Activated naive CD8-positive, alpha-beta T cell treated with anti-CD3 and anti-CD28 coated beads for 36 hours (primary cell): ENCODE measurements at regions not wholly inside any gene's neighbourhood (a gene's known extent, or its start where the extent isn't known, plus 50 kb on each side); places are given as distances from the start of the nearest gene placed in this dataset.

ENCODE experiments used
- DNase-seq: peaks from one replicate; pipeline ENCODE4 v3.0.0; 2021
- H3K27ac Mint-ChIP-seq: one replicate; pipeline ENCODE4 v1.8.0; 2022; ENCODE audit warnings: mild to moderate bottlenecking, moderate library complexity, mixed read lengths
- H3K27me3 Mint-ChIP-seq: one replicate; pipeline ENCODE4 v1.8.0; 2022; ENCODE audit warnings: mild to moderate bottlenecking, mixed read lengths
- H3K36me3 Mint-ChIP-seq: one replicate; pipeline ENCODE4 v1.8.0; 2021; ENCODE audit warnings: mild to moderate bottlenecking, mixed read lengths
- H3K4me1 Mint-ChIP-seq: one replicate; pipeline ENCODE4 v1.8.0; 2021; ENCODE audit warnings: mixed read lengths
- H3K4me3 Mint-ChIP-seq: one replicate; pipeline ENCODE4 v1.8.0; 2022; ENCODE audit warnings: mild to moderate bottlenecking, moderate library complexity, mixed read lengths
- H3K9me3 Mint-ChIP-seq: one replicate; pipeline ENCODE4 v1.8.0; 2022; ENCODE audit warnings: mixed read lengths

GRCh38 chr10:111970111-111970510 is 213.5 kb downstream of the GPAM start:
- Mint-ChIP-seq H3K4me1 (no peaks in the 10 kb centered on the region), H3K4me3 (no peak overlapping the region), H3K27me3 (no peaks in the 10 kb centered on the region), H3K27ac (no peak overlapping the region), H3K36me3 (no peaks in the 10 kb centered on the region), H3K9me3 (no peaks in the 10 kb centered on the region)
- no peak for DNase-seq

DNA sequence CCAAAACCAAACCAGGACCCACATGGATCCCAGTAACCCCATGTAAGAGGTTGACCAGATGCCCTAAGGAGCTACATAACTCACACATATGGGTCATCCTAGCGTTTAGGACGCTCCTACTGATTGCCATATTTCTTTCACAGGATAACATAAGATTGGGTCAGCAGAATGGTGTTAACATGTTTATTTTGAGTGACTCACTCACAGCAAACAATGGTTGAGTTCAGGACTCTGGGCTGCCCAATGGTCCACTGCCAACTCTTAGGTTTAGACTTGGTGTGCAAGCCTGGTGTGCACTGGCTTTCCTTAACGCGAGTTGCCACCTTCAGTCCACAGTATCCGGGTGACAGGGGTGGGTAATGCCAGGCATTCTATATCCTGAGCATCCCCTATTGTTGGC is 211.5 kb downstream of the GPAM start:
- Mint-ChIP-seq H3K27ac (no peak overlapping the region), H3K36me3 (no peaks in the 10 kb centered on the region), H3K27me3 (no peaks in the 10 kb centered on the region), H3K9me3 (no peaks in the 10 kb centered on the region), H3K4me3 (no peak overlapping the region), H3K4me1 (no peaks in the 10 kb centered on the region)
- no peak for DNase-seq

GRCh38 chr10:111973306-111973705 is 210.3 kb downstream of the GPAM start:
- Mint-ChIP-seq H3K4me1 (no peaks in the 10 kb centered on the region), H3K27me3 (no peaks in the 10 kb centered on the region), H3K9me3 (no peaks in the 10 kb centered on the region)

DNA sequence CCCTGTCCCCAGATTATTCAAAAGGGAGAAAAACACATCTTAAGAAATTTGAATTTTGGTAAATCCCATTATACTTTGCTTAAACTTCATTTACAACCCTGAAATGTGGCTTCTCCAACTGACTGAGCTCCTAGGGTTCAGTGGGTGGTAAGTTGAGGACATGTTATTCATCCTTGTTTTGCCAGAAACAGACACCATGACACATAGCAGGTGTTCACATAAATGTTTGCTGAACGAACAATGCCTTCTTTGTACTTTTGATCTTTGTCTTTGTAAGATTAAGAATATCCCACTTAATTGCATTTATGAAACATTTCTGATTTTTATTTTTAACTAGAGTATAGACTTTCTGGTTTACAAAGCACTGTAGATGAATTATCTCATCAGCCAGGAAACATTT is 209.7 kb downstream of the GPAM start:
- DNase-seq: no peak
- Mint-ChIP-seq H3K4me3 (no peak overlapping the region), H3K4me1 (no peaks in the 10 kb centered on the region), H3K27ac (no peak overlapping the region), H3K9me3 (no peaks in the 10 kb centered on the region), H3K27me3 (no peaks in the 10 kb centered on the region), H3K36me3 (no peaks in the 10 kb centered on the region)

More at GRCh38 chr10:111973306-111973705, 210.3 kb downstream of the GPAM start:
- Mint-ChIP-seq H3K4me3 (no peak overlapping the region), H3K27ac (no peak overlapping the region), H3K36me3 (no peaks in the 10 kb centered on the region)
- DNase-seq: no peak

DNA sequence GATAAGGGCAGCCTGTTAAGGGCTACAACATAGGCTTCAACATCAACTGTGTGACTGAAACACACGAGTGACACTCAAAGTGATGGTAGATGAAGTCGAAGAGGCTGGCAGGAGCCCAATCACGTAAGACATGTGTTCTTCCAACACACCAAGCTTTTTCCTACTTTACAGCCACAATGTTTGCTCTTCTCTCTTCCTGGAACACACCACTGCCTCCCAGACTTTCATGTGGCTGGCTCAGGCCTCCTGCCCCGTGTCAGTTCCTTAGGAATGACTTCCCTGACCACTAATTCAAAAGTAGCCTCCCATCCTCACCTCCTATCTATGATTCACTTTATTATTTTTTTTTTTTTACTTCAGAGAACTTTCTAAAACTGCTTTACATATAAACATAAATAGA is 209.2 kb downstream of the GPAM start:
- Mint-ChIP-seq H3K36me3 (no peaks in the 10 kb centered on the region), H3K4me3 (no peak overlapping the region), H3K9me3 (no peaks in the 10 kb centered on the region), H3K27ac (no peak overlapping the region), H3K4me1 (no peaks in the 10 kb centered on the region), H3K27me3 (no peaks in the 10 kb centered on the region)
- no peak for DNase-seq

GRCh38 chr10:111976557-111976956 is 207.0 kb downstream of the GPAM start:
- Mint-ChIP-seq H3K9me3 (no peaks in the 10 kb centered on the region), H3K36me3 (no peaks in the 10 kb centered on the region), H3K4me1 (no peaks in the 10 kb centered on the region), H3K27me3 (no peaks in the 10 kb centered on the region), H3K4me3 (no peak overlapping the region), H3K27ac (no peak overlapping the region)
- DNase-seq: no peak

DNA sequence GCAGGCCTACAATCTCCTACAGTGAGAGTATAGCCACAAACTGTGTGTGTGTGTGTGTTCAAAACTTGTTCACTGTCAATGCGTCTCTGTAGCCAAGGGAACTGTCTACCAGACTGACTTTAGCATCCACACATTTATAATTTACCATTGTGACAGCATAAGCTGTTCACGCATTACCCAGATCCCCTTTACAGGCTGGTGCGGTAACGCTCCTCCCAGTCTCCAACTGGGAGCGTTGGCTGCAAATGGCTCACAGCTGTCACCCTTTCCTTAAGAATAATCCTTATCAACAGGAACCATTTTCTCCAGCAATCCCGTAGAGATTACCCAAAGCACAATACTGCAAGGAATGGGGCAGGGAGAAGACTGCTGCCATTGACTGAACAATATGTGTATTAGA is 199.5 kb downstream of the GPAM start:
- no peak overlapping the region for H3K27ac Mint-ChIP-seq
- no peak overlapping the region for H3K4me3 Mint-ChIP-seq
- no peak for DNase-seq
- H3K36me3 Mint-ChIP-seq: no peaks in the 10 kb centered on the region
- no peaks in the 10 kb centered on the region for H3K9me3 Mint-ChIP-seq
- peaks cover 6% of the 10 kb centered on the region for H3K27me3 Mint-ChIP-seq
- H3K4me1 Mint-ChIP-seq: no peaks in the 10 kb centered on the region

- Mint-ChIP-seq H3K4me1 (no peaks in the 10 kb centered on the region), H3K4me3 (no peak overlapping the region), H3K27ac (no peak overlapping the region), H3K27me3 (peaks cover 10% of the 10 kb centered on the region), H3K36me3 (no peaks in the 10 kb centered on the region), H3K9me3 (no peaks in the 10 kb centered on the region)
- DNase-seq: no peak
Observed at GRCh38 chr10:111986079-111986478, 197.5 kb downstream of the GPAM start.

- H3K4me3 Mint-ChIP-seq: no peak overlapping the region
- no peaks in the 10 kb centered on the region for H3K9me3 Mint-ChIP-seq
- H3K27me3 Mint-ChIP-seq: peaks cover 7% of the 10 kb centered on the region
- H3K36me3 Mint-ChIP-seq: no peaks in the 10 kb centered on the region
- H3K27ac Mint-ChIP-seq: no peak overlapping the region
- H3K4me1 Mint-ChIP-seq: no peaks in the 10 kb centered on the region
- DNase-seq: no peak
Observed at GRCh38 chr10:111988646-111989045, 194.9 kb downstream of the GPAM start.

DNA sequence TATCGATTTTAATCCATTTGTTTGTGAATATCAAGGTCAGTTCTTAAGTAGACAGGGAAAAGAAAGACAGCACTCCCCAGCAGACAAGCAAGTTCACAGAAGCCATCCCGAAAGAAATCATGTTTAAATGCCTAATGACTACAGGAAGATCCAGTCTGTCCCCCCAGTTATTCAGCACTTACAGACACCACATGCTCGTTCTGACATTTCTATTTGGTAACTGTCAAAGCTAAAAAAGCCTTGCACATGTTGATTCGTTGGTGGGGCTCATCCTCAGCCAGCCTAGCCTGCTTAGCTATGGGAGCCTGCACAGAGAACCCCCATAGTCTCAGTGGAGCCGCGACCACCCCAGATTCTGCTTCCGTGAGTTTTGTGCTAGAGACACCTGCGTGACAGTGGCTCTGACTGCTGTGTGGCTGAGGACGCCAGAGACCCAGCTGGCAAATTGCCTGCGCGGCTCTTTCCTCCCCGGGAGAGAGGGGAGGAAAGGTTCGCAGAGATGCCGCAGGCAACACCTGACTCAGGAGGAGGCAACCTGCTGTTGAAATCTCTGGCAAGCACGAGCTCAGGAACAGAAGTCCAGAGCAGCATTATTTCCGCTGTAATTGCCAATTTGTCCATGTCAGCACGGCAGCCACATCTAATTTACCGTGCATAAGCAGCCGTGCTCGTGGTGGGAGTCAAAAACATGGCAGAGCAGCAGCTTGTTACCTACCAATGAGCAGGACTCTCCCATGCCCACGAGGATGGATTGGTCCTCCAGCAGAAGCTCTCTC is 194.2 kb downstream of the GPAM start:
- peaks cover 7% of the 10 kb centered on the region for H3K27me3 Mint-ChIP-seq

GRCh38 chr10:111990734-111991133 is 192.8 kb downstream of the GPAM start:
- no peak overlapping the region for H3K4me3 Mint-ChIP-seq
- H3K4me1 Mint-ChIP-seq: no peaks in the 10 kb centered on the region
- no peaks in the 10 kb centered on the region for H3K36me3 Mint-ChIP-seq

More for the DNA sequence above, 194.2 kb downstream of the GPAM start:
- no peak overlapping the region for H3K4me3 Mint-ChIP-seq
- H3K36me3 Mint-ChIP-seq: no peaks in the 10 kb centered on the region
- no peaks in the 10 kb centered on the region for H3K4me1 Mint-ChIP-seq
- no peak for DNase-seq
- H3K27ac Mint-ChIP-seq: no peak overlapping the region
- H3K9me3 Mint-ChIP-seq: no peaks in the 10 kb centered on the region

DNA sequence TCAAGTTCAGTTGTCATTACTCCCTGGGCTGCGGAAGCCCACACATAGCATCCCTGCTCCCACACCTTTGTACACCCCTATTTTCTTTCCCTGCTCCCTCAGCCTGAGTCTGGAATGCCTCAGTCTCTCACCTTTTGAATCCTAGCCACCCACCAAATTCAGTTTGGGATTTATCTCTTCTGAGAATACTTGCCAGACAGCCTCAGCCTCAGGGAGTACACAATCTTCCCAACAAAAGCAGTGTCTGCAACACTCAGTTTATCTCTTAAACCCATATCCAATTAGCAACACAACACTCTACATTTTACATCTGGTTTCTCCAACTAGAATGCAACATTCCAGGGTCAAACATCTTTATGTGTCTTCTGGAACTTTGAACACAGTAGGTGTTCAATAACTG is 190.2 kb downstream of the GPAM start:
- Mint-ChIP-seq H3K4me3 (no peak overlapping the region), H3K27ac (no peak overlapping the region), H3K27me3 (peaks cover 7% of the 10 kb centered on the region), H3K36me3 (no peaks in the 10 kb centered on the region), H3K9me3 (no peaks in the 10 kb centered on the region), H3K4me1 (no peaks in the 10 kb centered on the region)
- no peak for DNase-seq

More at GRCh38 chr10:111990734-111991133, 192.8 kb downstream of the GPAM start:
- Mint-ChIP-seq H3K27me3 (peaks cover 7% of the 10 kb centered on the region), H3K9me3 (no peaks in the 10 kb centered on the region), H3K27ac (no peak overlapping the region)
- no peak for DNase-seq

- no peak for DNase-seq
- Mint-ChIP-seq H3K27me3 (peaks cover 7% of the 10 kb centered on the region), H3K4me1 (no peaks in the 10 kb centered on the region), H3K4me3 (no peak overlapping the region), H3K27ac (no peak overlapping the region), H3K36me3 (no peaks in the 10 kb centered on the region), H3K9me3 (no peaks in the 10 kb centered on the region)
Observed at GRCh38 chr10:111993872-111994426, 189.6 kb downstream of the GPAM start.

DNA sequence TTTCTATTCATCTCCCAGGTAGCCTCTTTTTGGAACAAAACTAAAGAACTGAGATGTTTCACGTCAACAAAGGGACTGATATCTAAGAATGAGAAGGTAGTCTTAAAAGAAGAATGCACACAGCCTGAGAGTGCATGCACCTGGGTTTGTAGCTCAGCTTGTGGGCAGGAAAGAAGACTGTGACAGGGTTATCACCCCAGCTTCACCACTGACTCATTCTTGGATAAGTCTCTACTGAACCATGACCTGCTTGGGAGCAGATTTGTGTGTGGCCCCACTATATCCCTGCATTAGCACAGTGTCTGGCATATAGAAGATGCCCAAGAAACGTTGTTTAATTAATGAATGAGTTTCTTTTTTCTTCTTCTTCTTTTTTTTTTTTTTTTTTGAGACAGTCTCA is 187.5 kb downstream of the GPAM start:
- no peak overlapping the region for H3K4me3 Mint-ChIP-seq
- peaks cover 2% of the 10 kb centered on the region for H3K27me3 Mint-ChIP-seq
- no peaks in the 10 kb centered on the region for H3K36me3 Mint-ChIP-seq
- H3K4me1 Mint-ChIP-seq: no peaks in the 10 kb centered on the region
- no peak overlapping the region for H3K27ac Mint-ChIP-seq
- H3K9me3 Mint-ChIP-seq: no peaks in the 10 kb centered on the region
- DNase-seq: no peak

- Mint-ChIP-seq H3K4me3 (no peak overlapping the region), H3K4me1 (no peaks in the 10 kb centered on the region), H3K27ac (no peak overlapping the region), H3K9me3 (no peaks in the 10 kb centered on the region), H3K36me3 (no peaks in the 10 kb centered on the region), H3K27me3 (no peaks in the 10 kb centered on the region)
- DNase-seq: no peak
Observed at GRCh38 chr10:111998728-111999127, 184.8 kb downstream of the GPAM start.
